OCI-LY3 (cell line): ENCODE measurements at regions not wholly inside any gene's neighbourhood (a gene's known extent, or its start where the extent isn't known, plus 50 kb on each side); places are given as distances from the start of the nearest gene placed in this dataset.
"Not testable (repeated sequence)": the region's sequence is repeated elsewhere in the genome, so short reads cannot be mapped to it uniquely, and the experiment has no call there.

Experiments used
- EZH2phosphoT487 ChIP-seq: fragments of 200-600 bp; shearing (Covaris generic); IDR thresholded peaks from 2 replicates; pipeline ENCODE4 v1.6.1; 2018; ENCODE audit warnings: antibody characterized with exemption, mixed run types, low read depth
- TF ChIP-seq, protein P1 (sequence below): fragments of 200-600, 300-600 bp; sonication (generic); IDR thresholded peaks from 2 replicates; pipeline ENCODE4 v1.5.1; 2014; ENCODE audit warnings: antibody characterized with exemption, low read length, low read depth

DNA sequence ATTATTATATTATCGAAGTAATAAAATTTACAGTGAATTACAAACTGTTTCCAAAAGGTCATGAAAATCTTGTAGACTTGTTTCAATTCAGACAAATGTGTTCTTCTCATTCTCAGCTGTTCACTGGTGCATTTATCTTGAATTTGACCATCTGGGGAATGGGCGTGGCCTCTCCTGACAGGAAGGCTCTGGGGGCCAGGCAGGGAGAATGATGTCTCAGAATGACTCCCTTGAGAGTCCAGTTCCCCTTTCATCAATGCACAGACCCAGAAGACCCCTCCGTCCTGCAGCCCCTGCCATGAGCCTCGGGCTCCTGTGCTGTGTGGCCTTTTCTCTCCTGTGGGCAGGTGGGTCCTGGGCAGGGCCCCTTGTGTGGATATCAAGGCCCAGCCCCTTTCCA, 229.7 kb upstream of the PRSS58 start:
- TF ChIP-seq, protein P1, sequence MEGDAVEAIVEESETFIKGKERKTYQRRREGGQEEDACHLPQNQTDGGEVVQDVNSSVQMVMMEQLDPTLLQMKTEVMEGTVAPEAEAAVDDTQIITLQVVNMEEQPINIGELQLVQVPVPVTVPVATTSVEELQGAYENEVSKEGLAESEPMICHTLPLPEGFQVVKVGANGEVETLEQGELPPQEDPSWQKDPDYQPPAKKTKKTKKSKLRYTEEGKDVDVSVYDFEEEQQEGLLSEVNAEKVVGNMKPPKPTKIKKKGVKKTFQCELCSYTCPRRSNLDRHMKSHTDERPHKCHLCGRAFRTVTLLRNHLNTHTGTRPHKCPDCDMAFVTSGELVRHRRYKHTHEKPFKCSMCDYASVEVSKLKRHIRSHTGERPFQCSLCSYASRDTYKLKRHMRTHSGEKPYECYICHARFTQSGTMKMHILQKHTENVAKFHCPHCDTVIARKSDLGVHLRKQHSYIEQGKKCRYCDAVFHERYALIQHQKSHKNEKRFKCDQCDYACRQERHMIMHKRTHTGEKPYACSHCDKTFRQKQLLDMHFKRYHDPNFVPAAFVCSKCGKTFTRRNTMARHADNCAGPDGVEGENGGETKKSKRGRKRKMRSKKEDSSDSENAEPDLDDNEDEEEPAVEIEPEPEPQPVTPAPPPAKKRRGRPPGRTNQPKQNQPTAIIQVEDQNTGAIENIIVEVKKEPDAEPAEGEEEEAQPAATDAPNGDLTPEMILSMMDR = not testable (repeated sequence)
- TF ChIP-seq EZH2phosphoT487 = not testable (repeated sequence)
